ENCODE measurements at regions not wholly inside any gene's neighbourhood (a gene's known extent, or its start where the extent isn't known, plus 50 kb on each side); places are given as distances from the start of the nearest gene placed in this dataset.

- DNase-seq: no peak
Measured at GRCh38 chr15:98485451-98485850, 162.9 kb upstream of the IGF1R start.

GRCh38 chr15:98493966-98494511, 154.3 kb upstream of the IGF1R start:
- DNase-seq: no peak

GRCh38 chr15:98501192-98501591, 147.1 kb upstream of the IGF1R start:
- DNase-seq: no peak

- no peak for DNase-seq
Measured at GRCh38 chr15:98501632-98502031, 146.7 kb upstream of the IGF1R start.

GRCh38 chr15:98503970-98504369, 144.4 kb upstream of the IGF1R start:
- no peak for DNase-seq

- no peak for DNase-seq
Measured at GRCh38 chr15:98504998-98505397, 143.3 kb upstream of the IGF1R start.

- DNase-seq: no peak
Measured at GRCh38 chr15:98505611-98506031, 142.7 kb upstream of the IGF1R start.

GRCh38 chr15:98506172-98506571, 142.2 kb upstream of the IGF1R start:
- DNase-seq: no peak

- DNase-seq: no peak
Measured at GRCh38 chr15:98506711-98507110, 141.6 kb upstream of the IGF1R start.

GRCh38 chr15:98513428-98513986, 134.8 kb upstream of the IGF1R start:
- DNase-seq: no peak

GRCh38 chr15:98514034-98514622, 134.2 kb upstream of the IGF1R start:
- DNase-seq: no peak

GRCh38 chr15:98518823-98519561, 129.3 kb upstream of the IGF1R start:
- DNase-seq: peak; percentile 31 to 38

- DNase-seq: no peak
Measured at GRCh38 chr15:98519767-98520550, 128.4 kb upstream of the IGF1R start.

GRCh38 chr15:98522127-98522526, 126.2 kb upstream of the IGF1R start:
- DNase-seq: no peak

GRCh38 chr15:98523912-98524662, 124.3 kb upstream of the IGF1R start:
- no peak for DNase-seq

GRCh38 chr15:98524838-98525660, 123.3 kb upstream of the IGF1R start:
- DNase-seq: no peak

- no peak for DNase-seq
Measured at GRCh38 chr15:98525661-98526001, 122.7 kb upstream of the IGF1R start.

GRCh38 chr15:98526094-98526493, 122.2 kb upstream of the IGF1R start:
- no peak for DNase-seq

GRCh38 chr15:98528046-98528725, 120.2 kb upstream of the IGF1R start:
- no peak for DNase-seq

- no peak for DNase-seq
Measured at GRCh38 chr15:98529205-98530145, 118.9 kb upstream of the IGF1R start.

All from stimulated activated CD4-positive, alpha-beta T cell treated with anti-CD3 and anti-CD28 coated beads, Interleukin-2, amount 100 ng/mL, for 48 hours (primary cell).